IMR-90 (cell line): ENCODE measurements at regions not wholly inside any gene's neighbourhood (a gene's known extent, or its start where the extent isn't known, plus 50 kb on each side); places are given as distances from the start of the nearest gene placed in this dataset.

Source experiments
- ATAC-seq: fragments of 200-7000 bp; cut with Tn5 transposase; 2 replicates; pipeline ENCODE4 v1.9.1; 2020; ENCODE audit warnings: low read depth, mild to moderate bottlenecking, moderate library complexity
- BruUV-seq: library from RNA; stranded (reverse); fragments of 400-500 nt; replicated peaks from 2 replicates; lab custom pipeline; 2021; lab: Mats Ljungman, UMichigan
- CTCF ChIA-PET: fragments of 300-600 bp; formaldehyde crosslinking; extraction: SDS; loops from one replicate; lab custom pipeline; 2021; ENCODE audit warnings: antibody characterized with exemption; lab: Yijun Ruan, JAX
- POLR2A ChIA-PET: fragments of 300-600 bp; sonication (Branson Sonifier 250); formaldehyde crosslinking; loops from one replicate; lab custom pipeline; 2022; ENCODE audit warnings: antibody characterized with exemption; ENCODE audit not compliant: unreplicated experiment; lab: Charles Lee
- DNase-seq: peaks from one replicate; pipeline ENCODE4 v3.0.0; 2013
- H2AFZ ChIP-seq: replicated peaks from 2 replicates; pipeline ENCODE3; 2013; ENCODE audit warnings: low read length, mild to moderate bottlenecking; ENCODE audit not compliant: poor library complexity
- H2AK5ac ChIP-seq: 2 replicates; pipeline ENCODE4 v1.6.1; 2013; ENCODE audit warnings: low read depth, low read length, inconsistent platforms
- H2AK9ac ChIP-seq: replicated peaks from 2 replicates; pipeline ENCODE3; 2013; ENCODE audit warnings: mild to moderate bottlenecking, low read depth, low read length, moderate library complexity; ENCODE audit not compliant: poor library complexity
- H2BK120ac ChIP-seq: 2 replicates; pipeline ENCODE4 v1.6.1; 2013; ENCODE audit warnings: low read depth, low read length, inconsistent platforms
- H2BK15ac ChIP-seq: 3 replicates; pipeline ENCODE4 v1.6.1; 2013; ENCODE audit warnings: low read depth, low read length, inconsistent platforms
- H2BK20ac ChIP-seq: 2 replicates; pipeline ENCODE4 v1.6.1; 2013; ENCODE audit warnings: low read depth, mild to moderate bottlenecking, inconsistent platforms, low read length, moderate library complexity
- H2BK5ac ChIP-seq: 2 replicates; pipeline ENCODE4 v1.6.1; 2013; ENCODE audit warnings: mild to moderate bottlenecking, low read depth, low read length, inconsistent platforms; ENCODE audit not compliant: poor library complexity, severe bottlenecking
- H3K14ac ChIP-seq: replicated peaks from 2 replicates; pipeline ENCODE4 v1.6.1; 2013; ENCODE audit warnings: low read depth, low read length, inconsistent platforms
- H3K18ac ChIP-seq: 2 replicates; pipeline ENCODE4 v1.6.1; 2013; ENCODE audit warnings: low read depth, low read length, control low read depth
- H3K23ac ChIP-seq: 2 replicates; pipeline ENCODE4 v1.6.1; 2013; ENCODE audit warnings: low read depth, low read length, inconsistent platforms
- H3K27ac ChIP-seq: 2 replicates; pipeline ENCODE4 v1.5.1; 2013; ENCODE audit warnings: mild to moderate bottlenecking, control low read depth, low read length; ENCODE audit not compliant: insufficient read depth
- H3K27me3 ChIP-seq: 2 replicates; pipeline ENCODE4 v1.6.1; 2013; ENCODE audit warnings: low read length; ENCODE audit not compliant: control insufficient read depth, insufficient read depth
- H3K36me3 ChIP-seq: 2 replicates; pipeline ENCODE4 v1.6.1; 2013; ENCODE audit warnings: low read length, mixed read lengths; ENCODE audit not compliant: control insufficient read depth, insufficient read depth
- H3K4ac ChIP-seq: 2 replicates; pipeline ENCODE4 v1.6.1; 2013; ENCODE audit warnings: low read depth, low read length, inconsistent platforms
- H3K4me1 ChIP-seq: 2 replicates; pipeline ENCODE4 v1.6.1; 2013; ENCODE audit warnings: low read length, mixed read lengths; ENCODE audit not compliant: control insufficient read depth, insufficient read depth
- H3K4me2 ChIP-seq: 2 replicates; pipeline ENCODE4 v1.6.1; 2013; ENCODE audit warnings: low read depth, mild to moderate bottlenecking, control low read depth, low read length, moderate library complexity
- H3K4me3 ChIP-seq: 2 replicates; pipeline ENCODE4 v1.5.1; 2013; ENCODE audit warnings: low read depth, mild to moderate bottlenecking, control low read depth, low read length, moderate library complexity; ENCODE audit not compliant: insufficient read depth
- H3K56ac ChIP-seq: 2 replicates; pipeline ENCODE4 v1.6.1; 2013; ENCODE audit warnings: low read length, inconsistent platforms; ENCODE audit not compliant: insufficient read depth; ENCODE audit errors: extremely low read depth
- H3K79me1 ChIP-seq, 2 experiments: 2 replicates each; pipeline ENCODE4 v1.6.1; 2013; ENCODE audit warnings: low read length in 2 of 2, inconsistent platforms in 1 of 2, low read depth in 1 of 2
- H3K9ac ChIP-seq: 2 replicates; pipeline ENCODE4 v1.6.1; 2013; ENCODE audit warnings: low read depth, low read length, control low read depth
- H3K9me1 ChIP-seq: 2 replicates; pipeline ENCODE4 v1.6.1; 2013; ENCODE audit warnings: low read length, inconsistent platforms; ENCODE audit not compliant: insufficient read depth
- H3K9me3 ChIP-seq: 2 replicates; pipeline ENCODE4 v1.6.1; 2013; ENCODE audit warnings: low read length; ENCODE audit not compliant: control insufficient read depth, insufficient read depth
- H4K20me1 ChIP-seq: 2 replicates; pipeline ENCODE4 v1.6.1; 2013; ENCODE audit warnings: low read length, inconsistent platforms; ENCODE audit not compliant: insufficient read depth
- H4K5ac ChIP-seq: 2 replicates; pipeline ENCODE4 v1.6.1; 2013; ENCODE audit warnings: mild to moderate bottlenecking, low read depth, low read length, control low read depth
- H4K8ac ChIP-seq, 2 experiments: 2 replicates each; pipeline ENCODE4 v1.6.1; 2013; ENCODE audit warnings: low read depth in 2 of 2, low read length in 2 of 2, control low read depth in 1 of 2, inconsistent platforms in 1 of 2
- H4K91ac ChIP-seq: 2 replicates; pipeline ENCODE4 v1.6.1; 2013; ENCODE audit warnings: low read depth, low read length, inconsistent platforms; ENCODE audit not compliant: insufficient read depth
- BHLHE40 ChIP-seq: fragments of 150-350 bp; IDR thresholded peaks from 2 replicates; pipeline ENCODE4 v1.6.1; 2016; ENCODE audit warnings: mild to moderate bottlenecking, low read depth, low read length
- CEBPB ChIP-seq: IDR thresholded peaks from 2 replicates; pipeline ENCODE4 v1.6.1; 2012; ENCODE audit warnings: low read depth, low read length, improper control_type of control experiment
- CHD1 ChIP-seq: IDR thresholded peaks from 2 replicates; pipeline ENCODE4 v1.6.1; 2012; ENCODE audit warnings: low read depth, low read length, improper control_type of control experiment
- FOS ChIP-seq: fragments of 150-350 bp; IDR thresholded peaks from 2 replicates; pipeline ENCODE4 v1.6.1; 2016; ENCODE audit warnings: low read depth, low read length
- MAFK ChIP-seq: IDR thresholded peaks from 2 replicates; pipeline ENCODE4 v1.6.1; 2012; ENCODE audit warnings: low read depth, low read length, improper control_type of control experiment
- MAZ ChIP-seq: IDR thresholded peaks from 2 replicates; pipeline ENCODE4 v1.6.1; 2012; ENCODE audit warnings: low read depth, mild to moderate bottlenecking, low read length, improper control_type of control experiment, moderate library complexity, borderline replicate concordance
- MXI1 ChIP-seq: IDR thresholded peaks from 2 replicates; pipeline ENCODE4 v1.6.1; 2012; ENCODE audit warnings: low read depth, mild to moderate bottlenecking, low read length, moderate library complexity, borderline replicate concordance
- NFE2L2 ChIP-seq: fragments of 150-350 bp; IDR thresholded peaks from 2 replicates; pipeline ENCODE4 v1.6.1; 2016; ENCODE audit warnings: low read depth, mild to moderate bottlenecking, low read length
- POLR2A ChIP-seq: IDR thresholded peaks from 2 replicates; pipeline ENCODE4 v1.6.1; 2012; ENCODE audit warnings: mild to moderate bottlenecking, low read depth, low read length
- RAD21 ChIP-seq: IDR thresholded peaks from 2 replicates; pipeline ENCODE4 v1.6.1; 2012; ENCODE audit warnings: low read length, improper control_type of control experiment
- RCOR1 ChIP-seq: IDR thresholded peaks from 2 replicates; pipeline ENCODE4 v1.6.1; 2012; ENCODE audit warnings: mild to moderate bottlenecking, low read length, improper control_type of control experiment; ENCODE audit not compliant: insufficient replicate concordance
- RFX5 ChIP-seq: IDR thresholded peaks from 2 replicates; pipeline ENCODE4 v1.8.0; 2012; ENCODE audit warnings: low read depth, mild to moderate bottlenecking, low read length, moderate library complexity
- SMC3 ChIP-seq: fragments of 150-350 bp; IDR thresholded peaks from 2 replicates; pipeline ENCODE4 v1.6.1; 2016; ENCODE audit warnings: low read depth, mild to moderate bottlenecking, antibody characterized with exemption, low read length, moderate library complexity
- WGBS, 2 experiments: methylation state at CpG; one replicate each; pipeline versions ENCODE4 v1.1.5 to v1.1.7; 2013; ENCODE audit warnings: missing lambda C conversion rate in 2 of 2; ENCODE audit not compliant: insufficient read length in 1 of 2; ENCODE audit errors: extremely low coverage in 2 of 2; 5-methylcytosine and 5-hydroxymethylcytosine counted together
- dilution Hi-C: fragments of 300-500 bp; cut with HindIII; formaldehyde crosslinking; loops from one replicate; pipeline ENCODE4 v1.14.3; 2018; ENCODE audit warnings: low sequenced_read_pairs; ENCODE audit not compliant: unreplicated experiment
- in situ Hi-C: fragments of 300-500 bp; cut with MboI; formaldehyde crosslinking; loops from 3 replicates; pipeline ENCODE4 v1.14.3; 2019; ENCODE audit warnings: low sequenced_read_pairs, inconsistent platforms, mixed read lengths
- intact Hi-C: fragments of 100-400 bp; cut with micrococcal nuclease; formaldehyde crosslinking; loops from 2 replicates; pipeline ENCODE4 v1.10.0; 2022
- TF ChIP-seq, protein P1 (sequence below): fragments of 150-350 bp; IDR thresholded peaks from 2 replicates; pipeline ENCODE4 v1.6.1; 2016; ENCODE audit warnings: low read depth, mild to moderate bottlenecking, low read length, moderate library complexity, borderline replicate concordance
- TF ChIP-seq, protein P2 (sequence below): conservative IDR thresholded peaks from 2 replicates; pipeline ENCODE4 v1.5.1; 2012; ENCODE audit warnings: mild to moderate bottlenecking, low read depth, low read length, improper control_type of control experiment
- TF ChIP-seq, protein P3 (sequence below): fragments of 150-350 bp; IDR thresholded peaks from 2 replicates; pipeline ENCODE4 v1.6.1; 2017; ENCODE audit warnings: mild to moderate bottlenecking, antibody characterized with exemption, low read length, low read depth

DNA sequence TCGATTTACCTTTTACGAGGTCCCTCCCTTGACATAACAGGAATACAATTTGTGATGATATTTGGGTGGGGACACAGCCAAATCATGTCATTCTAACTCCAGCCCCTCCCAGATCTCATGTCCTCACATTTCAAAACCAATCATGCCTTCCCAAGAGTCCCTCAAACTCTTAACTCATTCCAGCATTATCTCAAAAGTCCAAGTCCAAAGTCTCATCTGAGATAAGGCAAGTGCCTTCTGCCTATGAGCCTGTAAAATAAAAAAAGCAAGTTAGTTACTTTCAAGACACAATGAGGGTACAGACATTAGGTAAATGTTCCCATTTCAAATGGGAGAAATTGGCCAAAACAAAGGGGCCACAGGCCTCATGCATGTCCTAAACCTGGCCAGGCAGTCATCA is 381.1 kb downstream of the PIK3C3 start:
- Histone ChIP-seq H3K56ac (no peak overlapping the region), H3K36me3 (no peaks in the 10 kb centered on the region), H3K4ac (no peak overlapping the region), H3K9me1 (no peaks in the 10 kb centered on the region), H2AFZ (no peak overlapping the region), H3K79me1 (no peaks in the 10 kb centered on the region), H3K4me1 (no peaks in the 10 kb centered on the region), H3K9ac (no peak overlapping the region), H2AK5ac (no peak overlapping the region), H2BK120ac (no peak overlapping the region), H4K20me1 (no peaks in the 10 kb centered on the region), H3K14ac (no peak overlapping the region), H4K91ac (no peak overlapping the region), H3K18ac (no peak overlapping the region), H3K23ac (no peak overlapping the region), H4K5ac (no peak overlapping the region), H3K27ac (no peak overlapping the region), H3K4me2 (no peak overlapping the region), H2AK9ac (no peak overlapping the region), H2BK5ac (no peak overlapping the region), H2BK15ac (no peak overlapping the region), H3K4me3 (no peak overlapping the region), H2BK20ac (no peak overlapping the region), H3K9me3 (peaks cover 2% of the 10 kb centered on the region; the same call in 1 of the 2 replicates), H3K27me3 (no peaks in the 10 kb centered on the region), H4K8ac (no peak overlapping the region)
- DNase-seq: no peak
- dilution Hi-C loops: no loop called here
- ChIA-PET POLR2A (no interaction called here), CTCF (no interaction called here)
- in situ Hi-C loops: no loop called here
- intact Hi-C loops: no loop called here
- no peak for ATAC-seq
- TF ChIP-seq, protein P1, sequence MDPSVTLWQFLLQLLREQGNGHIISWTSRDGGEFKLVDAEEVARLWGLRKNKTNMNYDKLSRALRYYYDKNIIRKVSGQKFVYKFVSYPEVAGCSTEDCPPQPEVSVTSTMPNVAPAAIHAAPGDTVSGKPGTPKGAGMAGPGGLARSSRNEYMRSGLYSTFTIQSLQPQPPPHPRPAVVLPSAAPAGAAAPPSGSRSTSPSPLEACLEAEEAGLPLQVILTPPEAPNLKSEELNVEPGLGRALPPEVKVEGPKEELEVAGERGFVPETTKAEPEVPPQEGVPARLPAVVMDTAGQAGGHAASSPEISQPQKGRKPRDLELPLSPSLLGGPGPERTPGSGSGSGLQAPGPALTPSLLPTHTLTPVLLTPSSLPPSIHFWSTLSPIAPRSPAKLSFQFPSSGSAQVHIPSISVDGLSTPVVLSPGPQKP: no peak
- TF ChIP-seq MXI1 (no peak), BHLHE40 (no peak), RCOR1 (no peak), RFX5 (no peak), RAD21 (no peak), CHD1 (no peak), MAFK (no peak), CEBPB (no peak), SMC3 (no peak), FOS (no peak), NFE2L2 (no peak), MAZ (no peak), POLR2A (no peak)
- TF ChIP-seq, protein P2, sequence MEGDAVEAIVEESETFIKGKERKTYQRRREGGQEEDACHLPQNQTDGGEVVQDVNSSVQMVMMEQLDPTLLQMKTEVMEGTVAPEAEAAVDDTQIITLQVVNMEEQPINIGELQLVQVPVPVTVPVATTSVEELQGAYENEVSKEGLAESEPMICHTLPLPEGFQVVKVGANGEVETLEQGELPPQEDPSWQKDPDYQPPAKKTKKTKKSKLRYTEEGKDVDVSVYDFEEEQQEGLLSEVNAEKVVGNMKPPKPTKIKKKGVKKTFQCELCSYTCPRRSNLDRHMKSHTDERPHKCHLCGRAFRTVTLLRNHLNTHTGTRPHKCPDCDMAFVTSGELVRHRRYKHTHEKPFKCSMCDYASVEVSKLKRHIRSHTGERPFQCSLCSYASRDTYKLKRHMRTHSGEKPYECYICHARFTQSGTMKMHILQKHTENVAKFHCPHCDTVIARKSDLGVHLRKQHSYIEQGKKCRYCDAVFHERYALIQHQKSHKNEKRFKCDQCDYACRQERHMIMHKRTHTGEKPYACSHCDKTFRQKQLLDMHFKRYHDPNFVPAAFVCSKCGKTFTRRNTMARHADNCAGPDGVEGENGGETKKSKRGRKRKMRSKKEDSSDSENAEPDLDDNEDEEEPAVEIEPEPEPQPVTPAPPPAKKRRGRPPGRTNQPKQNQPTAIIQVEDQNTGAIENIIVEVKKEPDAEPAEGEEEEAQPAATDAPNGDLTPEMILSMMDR: no peak
- TF ChIP-seq, protein P3, sequence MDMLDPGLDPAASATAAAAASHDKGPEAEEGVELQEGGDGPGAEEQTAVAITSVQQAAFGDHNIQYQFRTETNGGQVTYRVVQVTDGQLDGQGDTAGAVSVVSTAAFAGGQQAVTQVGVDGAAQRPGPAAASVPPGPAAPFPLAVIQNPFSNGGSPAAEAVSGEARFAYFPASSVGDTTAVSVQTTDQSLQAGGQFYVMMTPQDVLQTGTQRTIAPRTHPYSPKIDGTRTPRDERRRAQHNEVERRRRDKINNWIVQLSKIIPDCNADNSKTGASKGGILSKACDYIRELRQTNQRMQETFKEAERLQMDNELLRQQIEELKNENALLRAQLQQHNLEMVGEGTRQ: no peak
- WGBS, 2 experiments: no CpG with 5 or more reads among the region's 2 CpGs
- BruUV-seq: no TSS peak
